ENCODE measurements at regions not wholly inside any gene's neighbourhood (a gene's known extent, or its start where the extent isn't known, plus 50 kb on each side); places are given as distances from the start of the nearest gene placed in this dataset.

DNA sequence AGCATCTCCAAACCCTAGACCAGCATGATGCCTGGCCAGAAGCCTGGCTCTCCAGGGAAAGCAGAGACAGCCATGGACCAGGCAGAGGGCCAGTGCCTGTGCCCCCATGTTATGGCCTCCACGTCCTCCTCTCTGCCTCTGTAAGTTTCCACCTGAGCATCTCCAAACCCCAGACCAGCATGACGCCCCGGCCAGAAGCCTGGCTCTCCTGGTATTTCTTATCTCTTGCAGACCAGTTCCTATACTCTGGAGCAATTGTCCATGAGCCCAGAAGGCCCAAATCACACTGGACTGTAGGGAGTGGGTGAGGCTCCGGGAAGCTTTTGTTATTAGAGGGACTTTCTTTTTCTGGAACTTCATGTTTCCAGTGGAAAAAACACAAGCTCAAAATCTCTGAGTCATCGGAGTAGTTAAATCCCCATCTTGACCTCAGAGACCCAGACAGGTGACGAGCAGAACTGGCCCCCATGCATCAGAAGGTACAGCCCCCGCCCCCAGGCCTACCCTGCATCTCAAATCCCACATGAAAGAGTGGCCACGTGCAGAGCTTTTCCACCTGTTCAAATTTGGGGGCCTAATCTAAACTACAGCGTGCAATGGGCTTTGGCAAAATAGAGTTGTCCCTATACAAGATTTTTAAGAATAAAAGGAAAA is 110.2 kb upstream of the FOXQ1 start:
- DNase-seq (ENCODE audit: low read depth in 3 of 3) = peak in 1 of 3 donors; percentile 3

DNA sequence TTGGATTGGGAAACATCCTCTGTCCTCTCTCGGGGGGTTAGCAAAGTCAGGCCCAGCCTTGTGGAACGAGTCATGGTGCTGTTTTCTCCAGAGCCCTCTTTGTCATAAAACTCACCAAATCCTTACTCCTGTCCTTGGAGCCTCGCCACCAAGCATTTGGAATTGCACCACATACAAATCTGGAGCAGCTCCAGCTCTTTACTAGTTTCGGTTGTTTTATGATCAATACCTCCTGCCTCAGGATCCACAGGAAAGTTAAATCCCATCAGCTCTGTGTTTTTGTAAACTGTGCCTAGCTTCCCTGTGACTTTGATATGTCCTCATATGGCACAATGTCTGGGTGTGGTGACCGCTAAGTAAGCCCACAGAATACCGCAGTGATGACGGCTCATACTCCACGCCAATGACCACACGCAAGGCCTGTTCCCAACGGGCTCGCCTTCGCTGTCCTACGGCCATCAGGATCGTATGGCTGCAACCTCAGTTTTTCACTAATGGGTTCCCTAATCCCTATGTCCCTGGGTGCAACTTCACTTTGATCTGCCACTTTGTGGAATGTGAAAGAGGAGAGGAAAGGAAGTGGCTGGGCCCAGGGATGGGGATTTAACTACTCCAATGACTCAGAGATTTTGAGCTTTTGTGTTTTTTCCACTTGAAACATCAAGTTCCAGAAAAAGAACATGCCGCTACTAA is 111.3 kb upstream of the FOXQ1 start:
- DNase-seq (ENCODE audit: low read depth in 3 of 3) = no peak

DNA sequence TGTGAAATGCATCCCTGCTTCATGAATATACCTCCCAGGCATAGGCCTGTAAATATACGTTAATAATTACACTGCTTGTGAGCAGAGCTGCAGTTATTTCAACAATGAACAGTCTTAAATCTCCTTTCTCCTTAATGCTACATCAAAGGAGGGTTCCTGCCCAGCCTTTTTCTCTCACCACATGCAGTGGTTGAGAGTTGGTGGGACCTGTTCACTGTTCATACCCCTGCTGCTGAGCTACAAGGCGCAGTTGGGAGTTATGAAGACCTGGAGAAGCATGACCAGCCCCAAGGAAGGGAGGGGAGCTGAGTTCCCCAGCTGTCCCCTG is 111.9 kb upstream of the FOXQ1 start:
- DNase-seq (ENCODE audit: low read depth in 3 of 3) = no peak

DNA sequence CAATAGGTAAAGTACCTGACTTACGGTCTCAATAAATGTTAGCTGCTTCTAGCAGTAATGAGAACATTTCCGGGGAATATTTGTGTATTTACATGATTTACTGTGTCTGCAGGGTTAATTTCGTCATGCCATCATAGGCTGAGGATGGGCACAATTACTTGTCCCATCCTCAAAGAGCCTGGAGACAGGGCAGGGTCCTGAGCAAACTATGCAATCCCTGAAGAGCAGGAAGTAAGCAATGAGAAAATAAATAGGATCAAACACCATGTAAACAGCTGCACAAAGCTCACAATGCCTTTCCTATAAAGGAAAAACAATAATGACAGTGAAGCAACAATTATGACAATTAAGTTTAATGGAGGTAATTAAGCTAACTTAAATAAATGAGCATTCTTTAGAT is 114.6 kb upstream of the FOXQ1 start:
- DNase-seq (ENCODE audit: low read depth in 3 of 3) = no peak

DNA sequence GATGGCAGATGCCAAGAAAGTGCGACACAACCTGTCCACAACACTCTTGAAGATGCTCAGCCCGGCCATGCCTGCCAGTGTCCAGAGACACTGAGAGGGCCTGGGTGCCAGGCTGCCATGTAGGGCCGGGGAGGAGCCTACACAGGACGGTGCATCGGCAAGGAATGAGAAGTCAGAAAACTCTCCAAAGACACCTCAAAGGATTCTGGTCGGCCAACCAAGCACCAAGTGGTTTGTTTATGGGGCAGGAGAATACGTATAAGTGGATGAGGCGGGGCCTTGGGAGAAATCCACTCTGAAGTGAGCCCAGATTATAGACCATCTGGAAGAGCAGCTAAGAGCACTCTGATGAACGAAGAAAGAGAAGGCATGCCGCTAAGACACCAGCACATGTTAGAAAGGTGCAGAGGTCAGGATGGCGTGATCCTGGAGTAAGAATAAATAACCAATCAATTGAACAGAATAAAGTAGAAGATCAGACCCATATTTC is 120.7 kb upstream of the FOXQ1 start:
- no peak for DNase-seq (ENCODE audit: low read depth in 3 of 3)

DNA sequence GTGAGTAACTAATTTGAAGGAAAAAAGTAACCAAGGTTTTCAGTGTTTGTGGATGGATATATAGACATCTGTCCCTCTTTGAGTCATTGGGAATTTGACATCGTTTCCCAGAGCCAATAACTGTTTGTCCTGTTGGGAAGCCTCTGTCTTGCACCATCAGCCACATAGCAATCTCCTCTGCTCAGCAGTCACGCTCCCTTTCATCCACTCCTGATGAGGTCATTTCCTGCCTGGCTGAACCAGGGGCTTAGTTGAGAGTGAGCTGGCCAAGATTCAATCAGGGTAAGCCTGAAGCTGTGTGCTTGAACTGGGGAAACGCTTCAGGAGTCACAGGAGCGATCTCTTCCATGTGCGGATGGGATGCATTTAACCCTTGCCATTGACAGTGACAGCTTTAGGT is 121.5 kb upstream of the FOXQ1 start:
- DNase-seq (ENCODE audit: low read depth in 3 of 3) = no peak

DNA sequence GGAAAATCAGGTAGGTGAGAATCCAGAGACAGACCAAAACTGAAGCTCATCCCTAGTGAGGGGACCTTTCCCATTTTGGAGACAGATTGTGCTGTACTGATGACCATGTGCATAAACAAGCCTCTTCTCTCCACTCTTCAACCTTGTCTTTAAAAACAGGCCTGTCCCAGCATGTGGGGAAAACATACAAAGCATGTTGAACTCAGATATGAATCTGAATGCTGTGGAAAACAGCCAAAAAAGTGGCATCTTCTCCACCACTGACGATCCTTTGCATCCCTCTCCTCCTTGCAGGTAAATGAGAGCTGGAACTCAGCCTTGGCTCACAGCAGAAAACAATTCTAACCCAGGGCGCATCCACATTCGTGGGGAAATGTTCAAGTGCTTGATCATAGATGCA is 123.7 kb upstream of the FOXQ1 start:
- DNase-seq (ENCODE audit: low read depth in 3 of 3) = no peak

DNA sequence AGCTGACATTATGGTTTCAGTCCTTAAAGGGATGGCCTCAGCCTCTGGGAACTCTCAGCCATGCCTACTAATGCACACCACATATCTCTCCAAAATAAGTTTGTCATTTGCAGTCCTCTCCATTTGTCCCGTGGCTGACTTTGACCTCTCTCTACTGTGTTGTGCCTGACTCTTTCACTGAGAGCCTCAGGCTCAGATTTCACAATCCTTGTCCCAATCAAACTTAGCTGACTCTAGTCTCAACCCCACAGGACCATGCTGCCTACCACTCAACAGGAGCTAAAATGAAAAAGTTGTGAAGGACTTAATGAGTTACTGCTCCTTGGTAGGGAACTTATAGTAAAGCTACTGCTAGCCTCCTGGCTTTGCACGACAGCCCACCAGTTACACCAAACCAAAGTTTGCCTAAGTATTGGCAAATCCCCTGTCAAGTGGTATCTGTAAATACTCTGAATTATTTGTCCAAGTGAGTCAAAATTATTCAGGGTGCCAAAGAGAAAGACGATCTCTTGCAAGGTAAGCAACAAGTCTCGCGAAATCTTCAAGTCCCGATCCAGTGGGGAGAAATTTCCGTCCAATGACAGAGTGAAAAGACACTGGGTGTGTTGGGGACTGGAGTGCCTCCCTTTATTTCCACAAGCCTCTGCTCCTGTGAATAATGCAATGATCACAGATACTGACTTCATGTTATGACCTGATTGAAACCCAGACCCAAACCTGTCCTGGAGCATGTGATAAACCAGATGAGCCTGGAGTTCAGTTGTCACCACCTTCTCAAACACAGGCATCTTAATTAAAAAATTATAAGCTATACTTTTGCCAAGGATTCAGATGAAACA is 124.4 kb upstream of the FOXQ1 start:
- no peak for DNase-seq (ENCODE audit: low read depth in 3 of 3)

DNA sequence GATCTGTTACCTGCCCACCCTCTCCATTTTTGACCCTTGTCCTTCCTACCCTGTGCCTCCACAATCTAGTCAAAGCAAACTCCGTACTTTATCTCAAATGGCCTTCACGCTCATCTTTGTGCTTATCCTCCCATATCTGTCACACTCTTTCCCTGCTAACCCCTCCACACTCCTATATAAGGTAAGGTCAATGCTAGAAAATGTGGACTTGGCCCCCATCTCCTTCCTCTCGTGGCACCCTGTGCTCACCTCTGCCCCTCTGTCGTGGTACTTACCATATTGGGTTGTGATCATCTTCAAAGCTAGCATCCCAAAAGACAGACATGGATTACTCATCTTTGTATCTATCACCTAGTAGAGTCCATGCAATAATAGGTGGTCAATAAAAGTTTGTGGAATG is 127.6 kb upstream of the FOXQ1 start:
- DNase-seq (ENCODE audit: low read depth in 3 of 3) = no peak

DNA sequence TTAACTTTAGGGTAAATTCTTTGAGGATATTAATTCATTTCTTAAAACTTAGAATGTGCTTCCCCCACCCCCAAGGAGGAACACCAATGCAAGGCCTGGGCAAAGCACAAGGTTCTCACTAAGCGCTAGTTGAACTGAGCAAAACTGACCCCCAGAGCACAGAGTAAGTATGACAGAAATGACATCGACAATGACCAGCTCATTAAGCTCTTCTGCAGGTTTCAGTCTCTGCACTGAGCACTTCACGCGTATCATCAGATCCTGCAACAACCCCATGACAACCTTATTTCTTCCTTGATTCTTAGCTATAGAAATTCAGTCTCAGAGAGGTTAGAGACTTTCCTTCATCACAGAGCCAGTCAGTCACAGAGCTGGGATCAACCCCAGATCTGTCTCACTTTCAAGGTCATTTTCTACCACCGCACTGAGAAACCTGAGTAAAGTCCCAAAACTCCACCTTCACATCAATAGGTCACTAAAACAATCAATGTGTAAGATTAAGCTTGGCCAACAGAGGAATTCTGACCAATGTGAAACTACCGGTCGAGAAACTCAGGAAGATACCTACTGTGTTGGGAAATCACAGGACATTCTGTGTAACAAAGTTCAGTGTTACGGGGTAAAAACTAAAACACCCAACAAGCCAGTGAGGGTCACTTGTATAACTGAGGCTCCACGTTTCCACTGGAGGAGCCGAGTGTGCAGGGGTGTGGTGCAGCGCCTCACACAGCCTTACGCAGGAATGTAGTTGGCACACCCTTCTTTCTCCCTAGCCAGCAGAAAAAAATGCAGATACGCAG is 129.0 kb upstream of the FOXQ1 start:
- DNase-seq (ENCODE audit: low read depth in 3 of 3) = no peak

DNA sequence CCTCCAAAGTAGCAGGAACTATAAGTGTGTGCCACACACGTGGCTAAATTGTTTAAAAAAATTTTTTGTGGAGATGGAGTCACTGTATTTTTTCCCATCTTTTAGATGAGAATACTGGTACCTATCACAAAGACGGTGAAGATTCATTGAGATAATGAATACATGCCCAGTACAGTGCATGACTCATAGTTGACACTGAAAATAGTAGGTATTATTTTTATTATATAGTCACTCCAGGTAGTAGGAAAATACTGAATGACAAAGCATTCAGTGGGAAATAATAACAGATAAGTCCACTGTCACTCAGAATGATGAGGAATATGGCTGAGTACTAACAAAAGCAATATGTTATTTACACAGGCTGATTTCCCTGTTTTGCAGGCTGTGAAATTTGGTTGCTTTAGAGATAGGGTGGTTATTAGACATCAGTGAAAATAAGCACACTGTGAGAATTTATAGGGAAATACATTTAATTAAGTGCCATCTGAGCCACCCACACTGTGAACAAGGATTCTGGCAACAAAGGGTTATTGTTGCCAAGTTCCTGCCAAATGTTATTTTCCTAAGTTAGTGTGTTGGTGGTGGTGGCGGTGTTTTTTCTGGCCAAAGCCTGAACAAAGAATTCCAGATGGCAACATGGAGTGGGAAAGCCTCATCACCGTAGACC is 129.8 kb upstream of the FOXQ1 start:
- DNase-seq (ENCODE audit: low read depth in 3 of 3) = no peak

DNA sequence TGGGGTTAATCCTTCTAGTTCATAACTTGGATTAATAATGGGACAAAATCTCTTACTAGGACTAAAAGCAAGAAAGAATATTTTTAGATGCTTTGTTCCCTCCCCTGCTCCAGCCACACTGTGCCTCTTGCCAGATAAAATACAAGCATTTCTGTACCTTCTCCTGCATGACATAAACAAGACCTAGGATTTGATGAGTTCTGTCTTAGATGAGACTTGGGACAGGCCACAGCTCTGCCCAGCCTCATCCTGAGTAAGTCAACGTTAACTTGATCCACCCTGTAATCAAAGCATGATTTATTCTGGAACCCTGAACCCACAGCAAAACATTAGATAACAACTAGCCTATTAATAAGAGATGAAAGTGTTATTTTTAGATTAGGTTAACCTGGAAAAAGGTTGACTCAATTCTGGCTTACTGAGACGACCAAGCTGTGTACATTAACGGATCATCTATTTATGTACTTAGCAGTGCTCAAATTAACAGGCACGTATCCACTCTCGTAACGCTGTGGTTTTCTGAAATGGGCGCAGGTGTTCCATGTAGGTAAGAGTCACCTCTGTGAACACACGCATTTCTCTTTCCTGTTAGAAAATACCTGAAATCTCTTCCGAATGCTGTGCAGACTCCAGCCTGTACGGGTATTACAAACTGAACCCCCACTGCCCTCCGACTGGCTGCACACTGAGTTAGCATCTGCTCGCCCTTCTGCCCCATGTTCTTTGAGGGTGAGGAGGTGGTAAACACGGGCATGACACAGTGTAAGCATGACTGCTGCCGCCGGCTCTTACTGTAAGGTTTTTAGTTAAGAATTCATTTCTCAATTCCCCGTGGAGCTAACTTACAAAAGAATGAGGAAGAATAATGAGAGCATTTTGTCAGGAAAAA is 132.1 kb upstream of the FOXQ1 start:
- no peak for DNase-seq (ENCODE audit: low read depth in 3 of 3)

DNA sequence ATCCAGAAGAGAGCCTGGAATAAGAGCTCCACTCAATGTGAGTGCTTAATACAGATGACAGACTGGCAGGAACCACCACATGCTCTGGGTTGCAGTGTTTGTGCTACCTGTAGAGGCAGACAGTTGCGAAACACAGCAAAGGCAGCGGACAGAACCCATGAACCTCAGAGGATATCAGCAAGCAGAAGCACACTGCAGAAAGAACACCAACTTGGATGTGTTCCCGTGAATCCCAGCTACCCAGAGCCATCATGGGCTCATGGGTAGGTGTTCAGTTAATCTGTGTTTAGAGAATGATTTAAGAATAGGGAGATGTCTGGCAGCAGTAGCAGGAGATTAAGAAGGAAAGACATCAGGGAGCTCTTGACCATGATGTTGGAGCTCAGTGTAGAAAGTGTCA is 133.3 kb upstream of the FOXQ1 start:
- DNase-seq (ENCODE audit: low read depth in 3 of 3) = no peak

DNA sequence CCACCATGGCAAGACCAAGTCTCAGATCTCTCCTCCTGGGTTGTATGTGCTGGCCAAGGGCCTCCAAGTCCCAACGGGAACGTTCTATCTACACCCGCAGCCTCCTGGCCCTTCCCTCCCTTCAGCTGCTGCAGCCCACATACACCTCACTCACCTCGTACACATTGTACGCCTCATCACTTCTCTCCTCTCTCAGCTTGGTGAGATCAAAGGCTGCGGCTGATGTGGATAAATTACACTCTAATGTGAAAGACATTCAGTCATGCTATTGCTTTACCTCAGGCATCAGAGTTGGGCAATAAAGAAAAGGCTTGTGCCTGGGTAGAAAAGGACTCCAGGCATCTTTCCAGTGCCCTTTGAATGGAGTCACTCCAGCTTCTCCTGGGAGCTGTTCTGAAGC is 135.3 kb upstream of the FOXQ1 start:
- DNase-seq (ENCODE audit: low read depth in 3 of 3) = no peak

DNA sequence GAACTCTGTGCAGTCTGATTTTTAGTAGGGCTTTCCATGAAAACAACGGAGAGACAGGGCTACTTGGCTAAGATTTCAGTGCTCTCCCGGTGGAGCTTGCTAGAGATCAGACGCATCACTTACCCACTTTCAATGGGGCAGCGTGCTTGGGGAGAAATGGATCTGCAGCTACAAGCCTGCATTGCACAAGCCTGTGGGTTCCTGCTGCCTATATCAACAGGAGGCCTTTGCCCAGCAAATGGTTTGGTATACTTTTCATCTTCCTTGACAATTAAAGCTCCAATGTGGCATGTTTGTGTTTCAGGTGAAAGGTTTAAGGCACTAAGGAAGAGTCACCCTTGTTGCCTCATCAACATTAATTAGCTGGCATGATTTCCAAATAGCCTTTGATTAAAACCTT is 136.0 kb upstream of the FOXQ1 start:
- no peak for DNase-seq (ENCODE audit: low read depth in 3 of 3)

DNA sequence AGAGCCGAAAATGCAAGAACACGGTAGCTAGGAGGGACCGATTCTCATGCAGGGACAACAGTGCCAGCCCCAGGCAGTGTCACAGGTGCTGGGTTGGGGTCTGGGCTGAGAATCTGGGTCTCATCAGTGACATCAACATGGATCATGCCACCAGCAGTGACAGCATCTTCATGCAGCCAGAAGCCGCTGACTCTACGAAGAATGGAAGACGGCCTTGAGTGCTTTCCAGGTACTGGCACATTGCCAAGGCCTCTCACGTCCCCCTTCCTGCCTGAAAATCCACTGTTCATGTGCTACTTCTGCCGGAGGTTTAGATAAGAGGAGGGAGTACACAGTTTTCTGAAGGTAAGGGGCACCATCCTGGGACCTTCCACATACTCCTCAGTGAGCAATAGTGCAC is 141.1 kb upstream of the FOXQ1 start:
- DNase-seq (ENCODE audit: low read depth in 3 of 3) = no peak

DNA sequence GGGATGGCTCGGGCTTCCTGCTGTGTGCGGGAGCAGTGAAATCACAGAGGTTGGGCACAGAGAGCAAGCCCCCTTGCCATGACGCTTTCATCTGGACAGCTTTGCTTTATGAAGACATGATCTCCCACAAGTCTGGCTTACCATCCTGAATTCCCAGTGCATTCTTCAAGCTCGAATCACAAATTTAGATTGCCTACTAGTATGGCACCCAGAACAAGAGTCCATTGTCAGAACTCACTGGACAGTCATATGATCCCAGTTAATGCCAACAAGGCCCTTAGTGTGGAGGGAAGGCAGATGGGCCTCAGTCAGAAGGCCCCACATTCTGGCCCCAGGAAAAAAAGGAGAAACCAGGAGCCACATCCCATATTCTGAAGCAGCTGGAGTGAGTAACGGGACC is 147.3 kb upstream of the FOXQ1 start:
- no peak for DNase-seq (ENCODE audit: low read depth in 3 of 3)

DNA sequence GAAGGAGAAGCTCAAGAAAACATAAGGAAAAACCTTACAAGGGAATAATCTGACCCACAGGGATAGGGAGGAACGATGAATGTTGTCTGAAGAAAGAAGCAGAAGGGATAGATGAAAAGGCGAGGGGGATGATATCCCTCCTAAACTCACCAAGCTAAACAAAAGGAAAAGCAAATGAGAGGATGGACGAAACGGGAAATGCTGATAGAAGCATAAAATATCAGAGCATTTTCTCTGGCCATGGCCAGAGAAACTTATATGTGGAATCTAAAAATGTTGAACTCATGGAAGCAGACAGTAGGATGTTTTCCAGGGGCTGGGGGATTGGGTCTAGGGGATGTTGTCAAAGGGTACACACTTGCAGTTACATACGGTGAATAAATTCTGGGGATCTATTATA is 148.4 kb upstream of the FOXQ1 start:
- DNase-seq (ENCODE audit: low read depth in 3 of 3) = no peak

DNA sequence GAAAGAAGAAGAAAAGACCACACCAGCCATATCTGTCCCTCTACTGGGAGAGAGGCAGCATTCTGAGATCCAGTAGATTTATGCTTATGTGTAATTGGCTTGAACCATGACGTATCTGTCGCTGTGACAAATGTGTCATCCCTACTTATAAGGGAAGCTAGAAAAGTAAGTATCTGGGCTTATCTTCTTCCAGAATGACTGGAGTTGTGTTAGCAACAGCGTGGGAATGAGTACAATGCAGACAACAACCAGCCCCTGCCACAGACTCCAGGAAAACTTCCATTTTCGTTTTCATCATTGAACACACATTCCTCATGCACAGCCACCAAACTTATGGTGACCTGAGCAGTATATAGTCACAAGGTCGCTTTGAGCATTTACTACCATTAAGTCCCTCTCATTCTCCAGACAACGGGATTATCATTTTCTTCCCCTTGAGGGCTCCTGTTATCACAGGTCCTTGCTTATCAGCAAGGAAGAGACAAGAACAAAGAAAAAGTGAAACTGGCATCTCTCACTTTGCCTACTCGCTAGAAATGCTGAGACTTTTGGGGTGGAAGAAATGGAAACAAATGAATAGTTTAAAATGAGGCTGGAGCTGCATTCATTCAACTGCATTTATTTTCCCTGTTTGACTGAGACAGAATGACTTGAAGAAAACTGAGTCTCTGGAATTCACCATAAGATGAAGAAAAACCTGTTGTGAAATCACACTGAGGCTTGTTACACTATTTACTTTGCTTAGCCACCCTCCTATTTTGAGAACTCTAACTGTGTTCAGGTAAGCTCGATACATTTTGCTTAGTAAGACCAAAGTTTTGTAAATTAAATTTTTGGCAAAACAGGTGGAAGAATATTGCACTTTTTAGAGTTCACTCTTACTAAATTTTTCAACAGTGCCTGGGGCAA is 149.3 kb upstream of the FOXQ1 start:
- no peak for DNase-seq (ENCODE audit: low read depth in 3 of 3)

All from stimulated activated CD4-positive, alpha-beta T cell treated with anti-CD3 and anti-CD28 coated beads, TNF-alpha, amount 100 ng/mL, for 48 hours (primary cell).